PC-9 (cell line): ENCODE measurements at regions not wholly inside any gene's neighbourhood (a gene's known extent, or its start where the extent isn't known, plus 50 kb on each side); places are given as distances from the start of the nearest gene placed in this dataset.

Experiments
- BruUV-seq: library from RNA; stranded (reverse); fragments of 400-500 nt; replicated peaks from 2 replicates; lab custom pipeline; 2021; lab: Mats Ljungman, UMichigan
- CTCF ChIA-PET: fragments of 300-600 bp; sonication (Branson Sonifier 250); formaldehyde crosslinking; loops from one replicate; lab custom pipeline; 2022; ENCODE audit warnings: antibody characterized with exemption; lab: Charles Lee
- POLR2A ChIA-PET: fragments of 300-600 bp; sonication (Branson Sonifier 250); formaldehyde crosslinking; loops from one replicate; lab custom pipeline; 2022; ENCODE audit warnings: antibody characterized with exemption; ENCODE audit not compliant: unreplicated experiment; lab: Charles Lee
- DNase-seq, 2 experiments: peaks; one replicate each; pipeline versions ENCODE4 v3.0.0 to v3.0.0-alpha.2; 2015 to 2022; ENCODE audit warnings: mixed read lengths in 1 of 2
- H2AFZ ChIP-seq: fragments of 200-600 bp; sonication (generic); 2 replicates; pipeline ENCODE4 v1.8.1; 2017; ENCODE audit warnings: antibody characterized with exemption
- H3F3A ChIP-seq: fragments of 200-600 bp; sonication (generic); 2 replicates; pipeline ENCODE4 v1.8.1; 2017; ENCODE audit warnings: antibody characterized with exemption, mild to moderate bottlenecking, low read depth; ENCODE audit not compliant: insufficient read depth
- H3K27ac ChIP-seq: fragments of 200-600 bp; sonication (generic); 2 replicates; pipeline ENCODE4 v1.6.1; 2016; ENCODE audit warnings: mixed run types
- H3K27me3 ChIP-seq: fragments of 200-600 bp; sonication (generic); 2 replicates; pipeline ENCODE4 v1.6.1; 2016; ENCODE audit warnings: low read depth, mixed run types; ENCODE audit not compliant: insufficient read depth
- H3K36me3 ChIP-seq: fragments of 200-600 bp; sonication (generic); 2 replicates; pipeline ENCODE4 v1.6.1; 2016; ENCODE audit warnings: low read depth, mixed run types
- H3K4me1 ChIP-seq: fragments of 200-600 bp; sonication (generic); replicated peaks from 2 replicates; pipeline ENCODE4 v1.6.1; 2016; ENCODE audit warnings: mixed run types; ENCODE audit not compliant: insufficient read depth
- H3K4me2 ChIP-seq: fragments of 200-600 bp; sonication (generic); 2 replicates; pipeline ENCODE4 v1.6.1; 2017; ENCODE audit warnings: mixed run types
- H3K4me3 ChIP-seq: fragments of 200-600 bp; sonication (generic); 2 replicates; pipeline ENCODE4 v1.6.1; 2016; ENCODE audit warnings: mixed run types
- H3K79me2 ChIP-seq: fragments of 200-600 bp; sonication (generic); 2 replicates; pipeline ENCODE4 v1.6.1; 2017; ENCODE audit warnings: low read depth, mixed run types
- H3K9me2 ChIP-seq: fragments of 200-600 bp; sonication (generic); 2 replicates; pipeline ENCODE4 v1.8.1; 2017; ENCODE audit warnings: mild to moderate bottlenecking; ENCODE audit not compliant: insufficient read depth
- H3K9me3 ChIP-seq: fragments of 200-600 bp; sonication (generic); 2 replicates; pipeline ENCODE4 v1.8.1; 2016; ENCODE audit warnings: low read depth; ENCODE audit not compliant: insufficient read depth
- H4K20me1 ChIP-seq: fragments of 200-600 bp; sonication (generic); 2 replicates; pipeline ENCODE4 v1.8.1; 2017; ENCODE audit not compliant: insufficient read depth
- EZH2 ChIP-seq: fragments of 200-600 bp; sonication (generic); IDR thresholded peaks from 2 replicates; pipeline ENCODE4 v1.8.0; 2017; ENCODE audit warnings: antibody characterized with exemption, low read depth
- intact Hi-C: fragments of 100-400 bp; cut with micrococcal nuclease; formaldehyde crosslinking; loops from one replicate; pipeline ENCODE4 v1.10.0; 2022; ENCODE audit not compliant: unreplicated experiment
- TF ChIP-seq, protein P1 (sequence below): fragments of 200-600 bp; sonication (generic); conservative IDR thresholded peaks from 2 replicates; pipeline ENCODE4 v1.6.1; 2017; ENCODE audit warnings: mixed run types, antibody characterized with exemption, mild to moderate bottlenecking, moderate library complexity

DNA sequence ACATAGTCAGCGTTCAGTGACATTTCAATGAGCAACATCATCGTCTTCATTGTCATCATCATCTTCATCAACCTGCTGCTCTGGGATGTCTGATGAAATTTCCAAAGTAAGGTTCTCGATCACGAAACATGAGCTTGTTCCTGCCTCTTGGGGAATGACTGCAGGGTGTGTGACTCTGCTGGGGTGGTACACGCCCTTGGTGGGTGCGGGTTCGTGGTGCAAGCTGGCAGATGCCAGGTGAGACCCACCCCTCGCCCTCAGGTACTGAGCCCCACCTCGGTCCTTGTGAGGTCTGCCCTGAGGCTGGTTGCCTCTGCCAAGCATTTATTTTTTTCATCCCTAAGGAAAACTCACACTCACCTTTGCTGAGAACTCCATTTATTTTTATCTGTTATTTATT, 1389.2 kb downstream of the TBC1D22A start:
- no peaks in the 10 kb centered on the region for H3F3A ChIP-seq
- H4K20me1 ChIP-seq, result no peaks in the 10 kb centered on the region; the same call in 1 of the 2 replicates
- no peak overlapping the region for H2AFZ ChIP-seq
- no TSS peak for BruUV-seq
- H3K9me2 ChIP-seq, result no peaks in the 10 kb centered on the region
- no peak overlapping the region for H3K4me3 ChIP-seq
- H3K9me3 ChIP-seq, result no peaks in the 10 kb centered on the region
- DNase-seq, result no peak
- no peaks in the 10 kb centered on the region for H3K36me3 ChIP-seq
- H3K27ac ChIP-seq, result no peak overlapping the region
- H3K4me2 ChIP-seq, result no peak overlapping the region
- peaks cover 94% of the 10 kb centered on the region for H3K27me3 ChIP-seq
- POLR2A ChIA-PET, result no interaction called here
- H3K4me1 ChIP-seq, result no peaks in the 10 kb centered on the region
- CTCF ChIA-PET, result no interaction called here
- TF ChIP-seq, protein P1, sequence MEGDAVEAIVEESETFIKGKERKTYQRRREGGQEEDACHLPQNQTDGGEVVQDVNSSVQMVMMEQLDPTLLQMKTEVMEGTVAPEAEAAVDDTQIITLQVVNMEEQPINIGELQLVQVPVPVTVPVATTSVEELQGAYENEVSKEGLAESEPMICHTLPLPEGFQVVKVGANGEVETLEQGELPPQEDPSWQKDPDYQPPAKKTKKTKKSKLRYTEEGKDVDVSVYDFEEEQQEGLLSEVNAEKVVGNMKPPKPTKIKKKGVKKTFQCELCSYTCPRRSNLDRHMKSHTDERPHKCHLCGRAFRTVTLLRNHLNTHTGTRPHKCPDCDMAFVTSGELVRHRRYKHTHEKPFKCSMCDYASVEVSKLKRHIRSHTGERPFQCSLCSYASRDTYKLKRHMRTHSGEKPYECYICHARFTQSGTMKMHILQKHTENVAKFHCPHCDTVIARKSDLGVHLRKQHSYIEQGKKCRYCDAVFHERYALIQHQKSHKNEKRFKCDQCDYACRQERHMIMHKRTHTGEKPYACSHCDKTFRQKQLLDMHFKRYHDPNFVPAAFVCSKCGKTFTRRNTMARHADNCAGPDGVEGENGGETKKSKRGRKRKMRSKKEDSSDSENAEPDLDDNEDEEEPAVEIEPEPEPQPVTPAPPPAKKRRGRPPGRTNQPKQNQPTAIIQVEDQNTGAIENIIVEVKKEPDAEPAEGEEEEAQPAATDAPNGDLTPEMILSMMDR, result no peak
- TF ChIP-seq EZH2, result no peak
- intact Hi-C loops, result no loop called here
- no peaks in the 10 kb centered on the region for H3K79me2 ChIP-seq

DNA sequence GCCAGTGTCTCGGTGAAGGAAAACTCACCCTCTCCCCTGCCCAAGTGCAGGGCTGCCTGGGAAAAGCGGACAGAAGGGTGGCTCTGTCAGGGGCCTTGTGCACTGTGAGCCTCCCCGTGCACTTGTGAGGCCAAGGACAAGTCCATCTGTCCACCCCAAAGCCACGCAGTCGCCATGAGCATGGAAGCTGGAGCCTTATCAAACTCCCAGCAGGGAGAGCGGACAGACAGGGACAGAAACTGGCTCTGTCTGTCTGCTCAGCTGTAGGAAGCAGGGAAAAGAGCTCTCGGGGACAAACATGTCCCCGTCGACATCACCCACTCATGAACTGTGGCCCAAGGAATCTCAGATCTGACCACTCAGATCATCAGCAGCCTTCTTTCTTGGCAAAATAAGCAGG, 1385.4 kb downstream of the TBC1D22A start:
- DNase-seq, result no peak
- TF ChIP-seq EZH2, result no peak
- TF ChIP-seq, protein P1, result no peak
- H3K4me3 ChIP-seq, result no peak overlapping the region
- H3F3A ChIP-seq, result no peaks in the 10 kb centered on the region
- H3K79me2 ChIP-seq, result no peaks in the 10 kb centered on the region
- CTCF ChIA-PET, result no interaction called here
- no peaks in the 10 kb centered on the region for H3K36me3 ChIP-seq
- H3K9me2 ChIP-seq, result no peaks in the 10 kb centered on the region
- intact Hi-C loops, result no loop called here
- no TSS peak for BruUV-seq
- no peak overlapping the region for H3K27ac ChIP-seq
- H3K4me2 ChIP-seq, result no peak overlapping the region
- H3K4me1 ChIP-seq, result no peaks in the 10 kb centered on the region
- peaks cover 3% of the 10 kb centered on the region for H4K20me1 ChIP-seq
- POLR2A ChIA-PET, result no interaction called here
- H2AFZ ChIP-seq, result no peak overlapping the region
- peaks cover 94% of the 10 kb centered on the region for H3K27me3 ChIP-seq
- no peaks in the 10 kb centered on the region for H3K9me3 ChIP-seq

DNA sequence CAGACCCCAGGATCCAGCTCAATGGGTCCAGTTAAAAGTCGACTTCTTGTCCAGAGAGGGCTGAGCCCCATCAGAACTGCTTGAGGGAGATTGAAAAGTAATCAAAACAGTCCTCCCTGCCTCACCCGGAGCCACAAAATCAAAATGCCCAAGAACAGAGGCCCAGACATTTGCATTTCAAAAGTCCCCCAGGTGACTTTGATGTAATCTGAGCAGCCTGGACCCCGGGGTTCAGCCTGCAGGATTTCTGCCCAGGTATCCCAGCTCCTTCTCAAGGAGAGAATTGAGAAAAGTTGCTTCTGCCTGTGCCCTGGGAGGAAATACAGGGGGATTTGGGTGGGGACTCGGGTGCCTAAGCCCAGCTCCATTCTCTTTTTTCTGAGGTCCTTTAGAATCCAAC, 1385.0 kb downstream of the TBC1D22A start:
- Histone ChIP-seq H3K4me3 (no peak overlapping the region), H3K9me3 (no peaks in the 10 kb centered on the region), H3K79me2 (no peaks in the 10 kb centered on the region), H2AFZ (no peak overlapping the region), H3K4me2 (no peak overlapping the region), H3K27me3 (peaks cover 94% of the 10 kb centered on the region), H3K36me3 (no peaks in the 10 kb centered on the region), H3K4me1 (no peaks in the 10 kb centered on the region), H4K20me1 (peaks cover 3% of the 10 kb centered on the region), H3K9me2 (no peaks in the 10 kb centered on the region), H3F3A (no peaks in the 10 kb centered on the region), H3K27ac (no peak overlapping the region)
- no peak for TF ChIP-seq EZH2
- TF ChIP-seq, protein P1, result no peak
- no TSS peak for BruUV-seq
- intact Hi-C loops, result no loop called here
- DNase-seq, result no peak
- ChIA-PET CTCF (no interaction called here), POLR2A (no interaction called here)
